ENCODE measurements at regions not wholly inside any gene's neighbourhood (a gene's known extent, or its start where the extent isn't known, plus 50 kb on each side); places are given as distances from the start of the nearest gene placed in this dataset.
"Not testable (repeated sequence)": the region's sequence is repeated elsewhere in the genome, so short reads cannot be mapped to it uniquely, and the experiment has no call there.

DNA sequence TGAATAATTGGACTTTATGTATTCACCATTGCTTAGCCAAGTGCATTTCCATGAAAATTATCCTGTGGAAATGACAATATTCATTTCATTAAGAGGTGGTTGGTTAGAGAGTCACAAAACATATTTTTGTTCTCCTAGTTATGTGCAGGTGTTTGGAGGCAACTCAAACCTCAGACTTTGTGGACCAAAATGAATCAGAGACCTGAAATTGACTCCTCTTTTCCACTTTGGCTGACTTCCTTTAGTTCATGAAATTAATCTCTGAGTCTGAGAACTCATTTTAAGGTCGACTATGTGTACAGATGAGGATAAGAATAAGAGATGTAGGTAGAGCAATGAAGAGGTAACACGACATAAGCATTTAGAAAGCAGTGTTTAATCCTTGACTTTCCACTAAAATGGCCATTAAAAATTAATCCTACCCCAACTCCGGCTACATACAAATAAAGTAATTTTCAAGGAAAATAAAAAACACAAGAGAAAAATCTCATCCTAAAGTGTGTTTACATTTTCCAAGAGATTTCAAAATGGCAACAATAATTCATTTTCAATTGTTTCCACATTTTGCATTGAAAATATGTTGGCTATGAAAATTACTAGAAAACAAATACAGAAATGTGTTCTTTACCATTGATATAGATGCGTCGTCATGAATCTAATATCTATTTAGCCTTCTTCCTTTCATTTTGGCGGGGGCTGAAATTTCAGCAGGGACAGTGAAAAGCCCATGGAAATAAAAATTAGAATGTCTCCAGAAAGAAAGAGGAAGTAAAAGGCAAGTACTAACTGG lies 185.4 kb upstream of the CSNK1A1L start:
- H3K9me3 Mint-ChIP-seq = peaks cover 0 to 11% (median 5%) of the 10 kb centered on the region in 7 donors
- no peak overlapping the region for H3K4me3 Mint-ChIP-seq

DNA sequence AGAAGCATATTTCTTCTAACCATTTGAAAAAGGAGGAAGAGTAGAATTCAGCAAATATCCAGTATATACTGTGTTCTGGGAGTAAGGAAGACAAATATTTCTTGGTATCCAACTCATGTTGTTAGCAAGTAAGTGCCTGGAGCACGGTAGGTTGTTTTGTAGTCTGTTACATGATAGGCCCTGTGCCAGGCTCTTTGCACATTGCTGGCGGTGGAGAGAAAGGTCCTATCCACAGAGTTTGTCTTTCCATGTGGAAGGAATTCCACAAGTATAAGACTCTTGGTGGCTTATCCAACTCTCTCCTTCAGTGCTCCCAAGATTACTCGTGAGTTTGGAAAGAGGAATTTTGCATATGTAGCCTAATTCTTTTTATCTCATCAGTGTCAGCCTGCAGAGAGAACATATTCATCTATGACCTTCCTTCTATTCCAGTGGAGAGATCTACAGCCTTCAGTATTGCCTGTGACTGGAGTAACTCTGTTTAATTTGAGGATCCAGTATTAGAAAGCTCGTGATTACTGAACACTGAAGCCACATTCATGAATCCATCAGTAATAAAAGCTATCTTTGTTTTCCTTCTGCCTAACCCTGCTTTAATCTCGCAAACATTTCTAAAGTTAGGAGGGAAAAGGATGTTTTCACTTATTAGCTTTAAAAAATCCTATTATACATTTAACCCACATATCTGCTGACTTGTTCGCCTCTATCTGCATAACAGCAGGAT lies 183.9 kb upstream of the CSNK1A1L start:
- Mint-ChIP-seq H3K27ac (no peak overlapping the region), H3K4me3 (no peak overlapping the region), H3K4me1 (no peaks in the 10 kb centered on the region), H3K36me3 (no peaks in the 10 kb centered on the region), H3K9me3 (peaks cover 0 to 11% (median 3%) of the 10 kb centered on the region in 7 donors), H3K27me3 (no peaks in the 10 kb centered on the region)
- Histone ChIP-seq H3K9me3 (ENCODE audit: control insufficient read depth in 2 of 2, low read length in 2 of 2) (no peaks in the 10 kb centered on the region), H3K27me3 (ENCODE audit: control insufficient read depth, insufficient read depth, low read length) (no peaks in the 10 kb centered on the region), H3K36me3 (ENCODE audit: control insufficient read depth, insufficient read depth, low read length) (no peaks in the 10 kb centered on the region), H3K4me1 (ENCODE audit: control insufficient read depth, insufficient read depth, low read length, poor library complexity, severe bottlenecking) (no peaks in the 10 kb centered on the region), H3K27ac (ENCODE audit: insufficient read depth, low read length, poor library complexity, severe bottlenecking) (no peak overlapping the region), H3K4me3 (ENCODE audit: low read depth, low read length) (no peak overlapping the region)
- DNase-seq (no peak), ATAC-seq (ENCODE audit: low read depth in 2 of 2) (no peak)

More for the DNA sequence above, 185.4 kb upstream of the CSNK1A1L start:
- H3K27me3 Mint-ChIP-seq = no peaks in the 10 kb centered on the region
- Histone ChIP-seq H3K4me3 (ENCODE audit: low read depth, low read length) (no peak overlapping the region), H3K4me1 (ENCODE audit: control insufficient read depth, insufficient read depth, low read length, poor library complexity, severe bottlenecking) (no peaks in the 10 kb centered on the region), H3K27me3 (ENCODE audit: control insufficient read depth, insufficient read depth, low read length) (no peaks in the 10 kb centered on the region), H3K9me3 (ENCODE audit: control insufficient read depth in 2 of 2, low read length in 2 of 2) (no peaks in the 10 kb centered on the region), H3K36me3 (ENCODE audit: control insufficient read depth, insufficient read depth, low read length) (no peaks in the 10 kb centered on the region), H3K27ac (ENCODE audit: insufficient read depth, low read length, poor library complexity, severe bottlenecking) (no peak overlapping the region)
- no peaks in the 10 kb centered on the region for H3K4me1 Mint-ChIP-seq
- DNase-seq (no peak), ATAC-seq (ENCODE audit: low read depth in 2 of 2) (no peak)
- H3K36me3 Mint-ChIP-seq = no peaks in the 10 kb centered on the region
- no peak overlapping the region for H3K27ac Mint-ChIP-seq

DNA sequence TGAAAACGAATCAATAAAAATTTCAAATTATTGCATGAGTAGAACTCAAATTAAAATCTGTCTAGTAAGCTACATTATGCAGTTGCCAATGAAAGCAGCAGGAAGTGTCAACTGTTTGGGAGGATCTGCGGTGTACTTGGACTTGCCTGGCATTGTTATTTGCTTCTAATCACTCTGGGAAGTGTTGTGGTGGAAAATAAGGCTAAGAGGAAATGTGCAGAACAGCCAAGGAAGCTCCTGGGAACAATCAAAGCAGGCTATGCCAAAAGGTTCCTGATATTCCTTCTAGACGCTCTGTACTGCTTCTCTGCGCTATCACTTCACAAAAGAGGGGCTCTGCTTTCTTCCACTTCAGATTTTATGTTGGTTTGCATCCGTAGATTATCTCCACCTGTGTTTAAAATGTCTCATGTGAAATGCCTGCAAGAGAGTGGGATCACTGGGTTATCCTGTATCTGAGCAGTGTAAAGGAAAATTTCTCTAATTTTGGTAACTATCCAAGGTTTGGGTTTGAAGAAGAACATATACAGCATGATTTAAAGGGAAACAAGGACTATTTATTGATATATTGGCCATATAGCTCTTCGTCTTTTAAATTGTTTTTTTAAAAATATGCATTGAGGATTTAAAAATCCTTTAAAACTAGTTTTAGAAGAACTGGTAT lies 182.7 kb upstream of the CSNK1A1L start:
- Mint-ChIP-seq H3K9me3 (peaks cover 0 to 11% (median 3%) of the 10 kb centered on the region in 7 donors), H3K27ac (no peak overlapping the region), H3K4me1 (no peaks in the 10 kb centered on the region), H3K27me3 (no peaks in the 10 kb centered on the region), H3K36me3 (no peaks in the 10 kb centered on the region), H3K4me3 (no peak overlapping the region)
- Histone ChIP-seq H3K27ac (ENCODE audit: insufficient read depth, low read length, poor library complexity, severe bottlenecking) (no peak overlapping the region), H3K9me3 (ENCODE audit: control insufficient read depth in 2 of 2, low read length in 2 of 2) (no peaks in the 10 kb centered on the region), H3K36me3 (ENCODE audit: control insufficient read depth, insufficient read depth, low read length) (no peaks in the 10 kb centered on the region), H3K27me3 (ENCODE audit: control insufficient read depth, insufficient read depth, low read length) (no peaks in the 10 kb centered on the region), H3K4me1 (ENCODE audit: control insufficient read depth, insufficient read depth, low read length, poor library complexity, severe bottlenecking) (no peaks in the 10 kb centered on the region), H3K4me3 (ENCODE audit: low read depth, low read length) (no peak overlapping the region)
- ATAC-seq (ENCODE audit: low read depth in 2 of 2) = no peak
- no peak for DNase-seq

DNA sequence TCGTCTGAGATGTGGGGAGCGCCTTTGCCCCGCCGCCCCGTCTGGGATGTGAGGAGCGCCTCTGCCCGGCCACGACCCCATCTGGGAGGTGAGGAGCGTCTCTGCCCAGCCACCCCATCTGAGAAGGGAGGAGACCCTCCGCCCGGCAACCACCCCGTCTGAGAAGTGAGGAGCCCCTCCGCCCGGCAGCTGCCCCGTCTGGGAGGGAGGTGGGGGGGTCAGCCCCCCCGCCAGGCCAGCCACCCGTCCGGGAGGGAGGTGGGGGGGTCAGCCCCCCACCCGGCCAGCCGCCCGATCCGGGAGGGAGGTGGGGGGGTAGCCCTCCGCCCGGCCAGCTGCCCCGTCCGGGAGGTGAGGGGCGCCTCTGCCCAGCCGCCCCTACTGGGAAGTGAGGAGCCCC lies 174.8 kb upstream of the CSNK1A1L start:
- H3K4me1 Mint-ChIP-seq; ATAC-seq (ENCODE audit: low read depth in 2 of 2); H3K9me3 Mint-ChIP-seq; H3K4me3 ChIP-seq (ENCODE audit: low read depth, low read length); H3K36me3 ChIP-seq (ENCODE audit: control insufficient read depth, insufficient read depth, low read length); H3K27ac ChIP-seq (ENCODE audit: insufficient read depth, low read length, poor library complexity, severe bottlenecking); DNase-seq; H3K4me1 ChIP-seq (ENCODE audit: control insufficient read depth, insufficient read depth, low read length, poor library complexity, severe bottlenecking); H3K36me3 Mint-ChIP-seq; H3K27me3 Mint-ChIP-seq; H3K4me3 Mint-ChIP-seq; H3K27ac Mint-ChIP-seq; H3K9me3 ChIP-seq (ENCODE audit: control insufficient read depth in 2 of 2, low read length in 2 of 2); H3K27me3 ChIP-seq (ENCODE audit: control insufficient read depth, insufficient read depth, low read length): not testable (repeated sequence)

DNA sequence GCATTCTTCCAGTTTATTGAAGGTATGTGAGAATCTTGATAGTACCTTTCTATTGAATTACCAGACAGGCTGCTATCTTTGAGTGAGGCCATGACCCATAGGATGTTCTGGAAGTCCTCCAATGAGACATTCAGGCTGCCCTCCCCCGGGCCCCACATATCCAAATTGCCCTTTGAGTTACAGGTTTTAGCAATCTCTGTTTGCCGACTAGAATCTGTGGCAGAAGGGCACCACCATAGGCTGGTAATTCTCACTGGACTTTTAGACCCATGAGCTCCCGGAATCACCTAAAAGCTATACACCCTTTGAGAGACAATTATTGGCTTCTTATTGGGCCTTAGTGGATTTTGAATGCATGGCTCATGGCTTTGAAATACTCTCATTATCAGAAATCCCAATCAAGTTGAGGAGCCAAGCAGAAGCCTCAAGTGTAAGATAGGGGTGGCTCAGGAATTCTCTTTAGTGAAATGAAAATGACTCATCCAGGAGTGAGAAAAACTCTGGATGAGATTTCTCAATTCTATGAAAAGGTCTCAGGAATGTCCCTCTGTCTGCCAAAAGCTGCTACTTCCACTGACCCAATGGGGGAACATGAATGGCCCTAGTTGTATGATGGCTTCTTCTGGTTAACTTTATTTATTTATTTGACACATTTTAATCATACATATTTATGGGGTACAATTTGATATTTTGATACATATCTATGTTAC lies 172.1 kb upstream of the CSNK1A1L start:
- H3K36me3 Mint-ChIP-seq = no peaks in the 10 kb centered on the region
- Histone ChIP-seq H3K27ac (ENCODE audit: insufficient read depth, low read length, poor library complexity, severe bottlenecking) (no peak overlapping the region), H3K4me1 (ENCODE audit: control insufficient read depth, insufficient read depth, low read length, poor library complexity, severe bottlenecking) (no peaks in the 10 kb centered on the region), H3K36me3 (ENCODE audit: control insufficient read depth, insufficient read depth, low read length) (no peaks in the 10 kb centered on the region), H3K27me3 (ENCODE audit: control insufficient read depth, insufficient read depth, low read length) (no peaks in the 10 kb centered on the region), H3K4me3 (ENCODE audit: low read depth, low read length) (no peak overlapping the region), H3K9me3 (ENCODE audit: control insufficient read depth in 2 of 2, low read length in 2 of 2) (no peaks in the 10 kb centered on the region)
- H3K4me3 Mint-ChIP-seq = no peak overlapping the region
- no peaks in the 10 kb centered on the region for H3K4me1 Mint-ChIP-seq
- no peak for DNase-seq
- no peaks in the 10 kb centered on the region for H3K27me3 Mint-ChIP-seq
- no peak overlapping the region for H3K27ac Mint-ChIP-seq
- peaks cover 0 to 9% (median 4%) of the 10 kb centered on the region in 7 donors for H3K9me3 Mint-ChIP-seq
- no peak for ATAC-seq (ENCODE audit: low read depth in 2 of 2)

DNA sequence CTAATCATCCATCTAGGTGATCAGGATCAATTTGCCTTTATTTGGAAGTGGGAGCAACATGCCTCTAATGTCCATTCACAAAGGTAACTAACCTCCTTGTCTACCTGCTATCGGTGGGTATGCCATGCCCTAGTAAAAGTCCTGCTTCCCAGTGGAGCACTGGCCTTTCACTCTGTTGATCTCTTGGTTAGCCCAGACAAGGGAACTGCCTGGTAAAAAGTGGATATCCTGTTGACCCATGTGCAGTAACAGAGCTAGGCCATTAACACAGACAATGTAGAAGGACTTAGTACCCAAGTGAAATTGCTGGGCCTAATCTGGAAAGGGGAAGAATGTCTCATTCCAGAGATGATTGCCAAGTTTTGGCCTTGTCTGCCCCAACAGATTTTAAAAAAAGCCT lies 171.5 kb upstream of the CSNK1A1L start:
- Mint-ChIP-seq H3K36me3 (no peaks in the 10 kb centered on the region), H3K4me3 (no peak overlapping the region), H3K27me3 (no peaks in the 10 kb centered on the region), H3K4me1 (no peaks in the 10 kb centered on the region), H3K9me3 (peaks cover 0 to 9% (median 4%) of the 10 kb centered on the region in 7 donors), H3K27ac (no peak overlapping the region)
- Histone ChIP-seq H3K36me3 (ENCODE audit: control insufficient read depth, insufficient read depth, low read length) (no peaks in the 10 kb centered on the region), H3K27me3 (ENCODE audit: control insufficient read depth, insufficient read depth, low read length) (no peaks in the 10 kb centered on the region), H3K27ac (ENCODE audit: insufficient read depth, low read length, poor library complexity, severe bottlenecking) (no peak overlapping the region), H3K4me1 (ENCODE audit: control insufficient read depth, insufficient read depth, low read length, poor library complexity, severe bottlenecking) (no peaks in the 10 kb centered on the region), H3K4me3 (ENCODE audit: low read depth, low read length) (no peak overlapping the region), H3K9me3 (ENCODE audit: control insufficient read depth in 2 of 2, low read length in 2 of 2) (no peaks in the 10 kb centered on the region)
- ATAC-seq (ENCODE audit: low read depth in 2 of 2) = no peak
- DNase-seq = no peak

DNA sequence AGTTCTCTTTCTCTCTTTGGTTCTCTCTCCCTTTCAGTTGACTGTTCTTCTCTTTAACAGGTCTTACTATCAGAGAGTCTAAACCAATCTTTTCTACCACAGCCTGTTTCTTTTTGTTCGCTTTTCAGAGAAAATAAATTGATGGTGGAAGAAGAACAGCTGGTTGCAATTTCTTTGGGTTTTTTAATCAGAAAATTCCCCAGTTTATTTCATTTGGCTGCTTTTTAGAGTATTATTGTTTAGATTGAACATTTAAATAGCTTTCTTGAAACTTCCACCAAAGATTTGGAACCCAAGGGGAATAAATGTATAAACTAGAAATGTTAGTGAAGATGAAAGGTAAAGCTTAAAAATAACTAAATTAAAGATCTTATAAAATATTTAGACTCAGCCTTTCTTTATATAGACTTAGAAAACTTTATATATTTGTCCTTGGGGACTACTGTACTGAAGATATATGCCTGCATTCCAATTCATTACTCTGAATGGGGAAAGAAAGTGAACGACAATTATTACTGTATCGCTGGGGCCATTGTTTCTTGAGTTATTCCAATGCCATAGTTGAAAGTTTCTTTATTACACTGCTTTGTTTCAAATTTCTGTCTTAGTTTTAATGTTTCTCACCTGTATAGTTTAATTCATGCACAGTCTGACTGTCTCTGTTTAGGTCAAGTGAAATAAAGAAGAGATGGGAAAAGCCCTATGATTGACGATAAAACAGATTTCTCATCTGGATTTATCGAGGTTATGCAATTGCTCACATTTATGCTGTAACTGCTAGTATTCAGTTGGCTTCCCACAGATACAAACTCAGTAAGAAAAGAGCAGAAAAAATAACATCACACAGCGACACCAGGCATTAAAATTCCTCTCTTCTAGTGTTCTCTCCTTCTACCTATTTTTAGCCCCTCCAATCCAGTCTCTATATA lies 169.4 kb upstream of the CSNK1A1L start:
- Mint-ChIP-seq H3K27me3 (no peaks in the 10 kb centered on the region), H3K4me3 (no peak overlapping the region), H3K27ac (no peak overlapping the region), H3K9me3 (peaks cover 0 to 9% (median 5%) of the 10 kb centered on the region in 7 donors), H3K4me1 (no peaks in the 10 kb centered on the region), H3K36me3 (no peaks in the 10 kb centered on the region)
- no peak overlapping the region for H3K4me3 ChIP-seq (ENCODE audit: low read depth, low read length)
- H3K27me3 ChIP-seq (ENCODE audit: control insufficient read depth, insufficient read depth, low read length) = no peaks in the 10 kb centered on the region
- H3K36me3 ChIP-seq (ENCODE audit: control insufficient read depth, insufficient read depth, low read length) = no peaks in the 10 kb centered on the region
- H3K27ac ChIP-seq (ENCODE audit: insufficient read depth, low read length, poor library complexity, severe bottlenecking) = no peak overlapping the region
- no peaks in the 10 kb centered on the region for H3K9me3 ChIP-seq (ENCODE audit: control insufficient read depth in 2 of 2, low read length in 2 of 2)
- ATAC-seq (ENCODE audit: low read depth in 2 of 2) = no peak
- no peak for DNase-seq
- H3K4me1 ChIP-seq (ENCODE audit: control insufficient read depth, insufficient read depth, low read length, poor library complexity, severe bottlenecking) = no peaks in the 10 kb centered on the region

All from CD4-positive, CD25-positive, alpha-beta regulatory T cell (primary cell).